SK-N-SH (cell line): ENCODE measurements at regions not wholly inside any gene's neighbourhood (a gene's known extent, or its start where the extent isn't known, plus 50 kb on each side); places are given as distances from the start of the nearest gene placed in this dataset.

Source experiments
- CTCF ChIA-PET: fragments of 300-600, 350-600 bp; formaldehyde crosslinking; extraction: SDS; loops from one replicate; lab custom pipeline; 2021; lab: Yijun Ruan, JAX
- POLR2A ChIA-PET: fragments of 350-600 bp; sonication (Branson Sonifier 250); formaldehyde crosslinking; extraction: SDS; loops from one replicate; lab custom pipeline; 2020; ENCODE audit warnings: antibody characterized with exemption, inconsistent platforms; lab: Yijun Ruan, JAX
- DNase-seq: peaks from one replicate; pipeline ENCODE4 v3.0.0; 2012
- H2AFZ ChIP-seq: fragments of 200-600 bp; sonication (generic); 2 replicates; pipeline ENCODE4 v1.8.1; 2016; ENCODE audit warnings: antibody characterized with exemption, mild to moderate bottlenecking, low read depth
- H3F3A ChIP-seq: fragments of 200-600 bp; sonication (generic); replicated peaks from 2 replicates; pipeline ENCODE3; 2016; ENCODE audit warnings: antibody characterized with exemption, mild to moderate bottlenecking; ENCODE audit not compliant: insufficient read depth
- H3K27ac ChIP-seq, 2 experiments: fragments of 200-500 bp in 1 of 2; fragments of 200-600 bp in 1 of 2; sonication (Bioruptor generic) in 1 of 2; sonication (generic), shearing (Covaris generic) in 1 of 2; 2 replicates each; pipeline versions ENCODE4 v1.5.1 to v1.6.1; 2014 to 2016; ENCODE audit warnings: low read depth in 2 of 2, inconsistent platforms in 1 of 2, low read length in 1 of 2, mild to moderate bottlenecking in 1 of 2, mixed read lengths in 1 of 2
- H3K27me3 ChIP-seq: fragments of 200-600 bp; sonication (generic), shearing (Covaris generic); 2 replicates; pipeline ENCODE4 v1.6.1; 2016; ENCODE audit warnings: mixed run types; ENCODE audit not compliant: insufficient read depth
- H3K36me3 ChIP-seq, 2 experiments: fragments of 200-500 bp in 1 of 2; fragments of 200-600 bp in 1 of 2; sonication (Bioruptor generic) in 1 of 2; sonication (generic) in 1 of 2; replicated peaks in 1 of 2; 2 replicates each; pipeline versions ENCODE3 to v1.5.1; 2014 to 2016; ENCODE audit warnings: low read length in 1 of 2, mild to moderate bottlenecking in 1 of 2; ENCODE audit not compliant: insufficient read depth in 2 of 2, control insufficient read depth in 1 of 2
- H3K4me1 ChIP-seq, 2 experiments: fragments of 200-500 bp in 1 of 2; fragments of 200-600 bp in 1 of 2; sonication (Bioruptor generic) in 1 of 2; sonication (generic), shearing (Covaris generic) in 1 of 2; 2 replicates each; pipeline versions ENCODE4 v1.5.1 to v1.6.1; 2014 to 2016; ENCODE audit warnings: low read depth in 1 of 2, low read length in 1 of 2, mixed run types in 1 of 2; ENCODE audit not compliant: insufficient read depth in 2 of 2, control insufficient read depth in 1 of 2
- H3K4me2 ChIP-seq: fragments of 200-600 bp; sonication (generic), shearing (Covaris generic); 2 replicates; pipeline ENCODE4 v1.6.1; 2017; ENCODE audit warnings: mixed run types
- H3K4me3 ChIP-seq, 2 experiments: fragments of 200-500 bp in 1 of 2; fragments of 200-600 bp in 1 of 2; sonication (Bioruptor generic) in 1 of 2; sonication (generic), shearing (Covaris generic) in 1 of 2; 2 replicates each; pipeline versions ENCODE4 v1.5.1 to v1.8.1; 2014 to 2016; ENCODE audit warnings: low read depth in 2 of 2, inconsistent platforms in 1 of 2, low read length in 1 of 2, mild to moderate bottlenecking in 1 of 2, mixed read lengths in 1 of 2, moderate library complexity in 1 of 2
- H3K79me2 ChIP-seq: fragments of 200-600 bp; sonication (generic); 2 replicates; pipeline ENCODE4 v1.8.1; 2017; ENCODE audit warnings: mild to moderate bottlenecking; ENCODE audit not compliant: insufficient read depth
- H3K9ac ChIP-seq: fragments of 200-600 bp; sonication (generic); 2 replicates; pipeline ENCODE4 v1.6.1; 2017; ENCODE audit warnings: mixed run types
- H3K9me2 ChIP-seq: fragments of 200-600 bp; sonication (generic); 2 replicates; pipeline ENCODE4 v1.6.1; 2017; ENCODE audit warnings: mixed run types
- H3K9me3 ChIP-seq: fragments of 200-600 bp; sonication (generic); 2 replicates; pipeline ENCODE4 v1.6.1; 2017; ENCODE audit warnings: mixed run types, mild to moderate bottlenecking, moderate library complexity
- H4K20me1 ChIP-seq: fragments of 200-600 bp; sonication (generic); 2 replicates; pipeline ENCODE4 v1.6.1; 2017; ENCODE audit warnings: mild to moderate bottlenecking, mixed run types; ENCODE audit not compliant: insufficient read depth
- CHD2 ChIP-seq: fragments of 150-350 bp; IDR thresholded peaks from 2 replicates; pipeline ENCODE4 v1.6.1; 2018; ENCODE audit warnings: low read length; ENCODE audit not compliant: partially characterized antibody
- ELF1 ChIP-seq: IDR thresholded peaks from 2 replicates; pipeline ENCODE4 v1.4.0; 2012
- EP300 ChIP-seq, 2 experiments: IDR thresholded peaks; 2 replicates each; pipeline versions ENCODE4 v1.4.0 to v1.6.1; 2012; ENCODE audit warnings: borderline replicate concordance in 1 of 2, low read depth in 1 of 2, low read length in 1 of 2
- EZH2phosphoT487 ChIP-seq: fragments of 200-600 bp; sonication (generic); IDR thresholded peaks from 2 replicates; pipeline ENCODE4 v1.6.1; 2017; ENCODE audit warnings: low read depth, mixed run types, mild to moderate bottlenecking, antibody characterized with exemption, moderate library complexity, borderline replicate concordance
- FOXJ3 ChIP-seq: sonication (generic); formaldehyde crosslinking; IDR thresholded peaks from 2 replicates; pipeline ENCODE4 v1.5.1; 2020; ENCODE audit warnings: mild to moderate bottlenecking, missing genetic modification reagents
- FOXM1 ChIP-seq: IDR thresholded peaks from 2 replicates; pipeline ENCODE4 v1.4.0; 2012; ENCODE audit warnings: low read depth, mild to moderate bottlenecking
- JUND ChIP-seq: IDR thresholded peaks from 2 replicates; pipeline ENCODE4 v1.4.0; 2012
- MEF2A ChIP-seq: IDR thresholded peaks from 2 replicates; pipeline ENCODE4 v1.4.0; 2012; ENCODE audit warnings: low read depth, borderline replicate concordance
- MXI1 ChIP-seq: IDR thresholded peaks from 2 replicates; pipeline ENCODE4 v1.6.1; 2012; ENCODE audit warnings: mild to moderate bottlenecking, low read depth, low read length, improper control_type of control experiment
- NFIC ChIP-seq: IDR thresholded peaks from 2 replicates; pipeline ENCODE4 v1.4.0; 2012; ENCODE audit warnings: borderline replicate concordance
- NRF1 ChIP-seq: IDR thresholded peaks from 2 replicates; pipeline ENCODE4 v1.6.1; 2012; ENCODE audit warnings: low read depth, mild to moderate bottlenecking, low read length
- POLR2AphosphoS5 ChIP-seq: IDR thresholded peaks from 2 replicates; pipeline ENCODE4 v1.6.1; 2012; ENCODE audit warnings: low read depth, low read length
- RAD21 ChIP-seq: IDR thresholded peaks from 2 replicates; pipeline ENCODE4 v1.6.1; 2012; ENCODE audit warnings: mild to moderate bottlenecking, low read length
- RCOR1 ChIP-seq: fragments of 150-350 bp; IDR thresholded peaks from 2 replicates; pipeline ENCODE4 v1.6.1; 2017; ENCODE audit warnings: antibody characterized with exemption, low read length
- RFX5 ChIP-seq: IDR thresholded peaks from 2 replicates; pipeline ENCODE4 v1.6.1; 2012; ENCODE audit warnings: mild to moderate bottlenecking, improper control_type of control experiment, low read length
- RXRA ChIP-seq: IDR thresholded peaks from 2 replicates; pipeline ENCODE4 v1.4.0; 2012; ENCODE audit warnings: low read depth, mild to moderate bottlenecking, borderline replicate concordance
- SMC3 ChIP-seq: IDR thresholded peaks from 2 replicates; pipeline ENCODE4 v1.6.1; 2012; ENCODE audit warnings: low read depth, low read length, improper control_type of control experiment
- TEAD4 ChIP-seq: IDR thresholded peaks from 2 replicates; pipeline ENCODE4 v1.4.0; 2012; ENCODE audit warnings: mild to moderate bottlenecking, borderline replicate concordance; ENCODE audit not compliant: insufficient read depth
- YY1 ChIP-seq: IDR thresholded peaks from 2 replicates; pipeline ENCODE4 v1.4.0; 2012; ENCODE audit warnings: low read depth, mild to moderate bottlenecking
- ZBTB33 ChIP-seq: IDR thresholded peaks from 2 replicates; pipeline ENCODE4 v1.4.0; 2012; ENCODE audit warnings: low read depth, borderline replicate concordance
- WGBS: methylation state at CpG from one replicate; pipeline ENCODE4 v1.1.6; 2017; ENCODE audit warnings: low lambda C conversion rate; 5-methylcytosine and 5-hydroxymethylcytosine counted together
- TF ChIP-seq, protein P1 (sequence below): IDR thresholded peaks from 2 replicates; pipeline ENCODE4 v1.4.0; 2012; ENCODE audit warnings: low read depth
- TF ChIP-seq, protein P2 (sequence below): fragments of 150-350 bp; IDR thresholded peaks from 2 replicates; pipeline ENCODE4 v1.6.1; 2016; ENCODE audit warnings: mild to moderate bottlenecking, low read depth, low read length
- TF ChIP-seq, protein P3 (sequence below): IDR thresholded peaks from 2 replicates; pipeline ENCODE4; 2012
- TF ChIP-seq, protein P4 (sequence below): fragments of 200-600 bp; sonication (generic); IDR thresholded peaks from 2 replicates; pipeline ENCODE4 v1.6.1; 2017; ENCODE audit warnings: antibody characterized with exemption, mild to moderate bottlenecking, moderate library complexity

GRCh38 chr1:91584309-91584708 is 83.7 kb downstream of the CDC7 start (continued):
- no peak for TF ChIP-seq NFIC
- no peak for TF ChIP-seq RCOR1
- TF ChIP-seq CHD2: no peak
- TF ChIP-seq, protein P1, sequence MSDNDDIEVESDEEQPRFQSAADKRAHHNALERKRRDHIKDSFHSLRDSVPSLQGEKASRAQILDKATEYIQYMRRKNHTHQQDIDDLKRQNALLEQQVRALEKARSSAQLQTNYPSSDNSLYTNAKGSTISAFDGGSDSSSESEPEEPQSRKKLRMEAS: no peak
- no peak for TF ChIP-seq SMC3
- TF ChIP-seq EP300 (IDR thresholded peaks at IDR 0.05; ENCODE audit: borderline replicate concordance in 1 of 2, low read depth in 1 of 2, low read length in 1 of 2): no peak
- no peak for TF ChIP-seq RAD21
- TF ChIP-seq FOXM1: no peak
- no peak for TF ChIP-seq RXRA

DNA sequence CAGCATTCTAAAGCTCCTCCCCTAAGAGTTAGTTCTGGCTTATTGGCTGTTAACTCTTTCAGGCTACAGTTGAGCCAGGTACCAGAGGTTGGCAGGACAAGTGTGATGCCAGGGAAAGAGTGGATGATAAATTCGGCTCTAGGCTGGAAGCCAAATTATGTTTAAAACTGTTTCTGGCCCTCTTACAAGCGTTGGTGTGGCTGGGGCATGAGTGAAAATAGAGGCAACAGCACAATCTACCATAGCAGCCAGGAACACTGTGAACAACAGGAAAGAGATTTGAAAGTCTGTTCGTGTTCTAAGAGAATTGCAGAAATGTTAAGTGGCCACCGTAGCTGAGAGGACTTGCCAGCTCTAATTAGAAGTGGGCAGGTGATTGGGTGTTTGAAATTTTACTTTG is 84.2 kb downstream of the CDC7 start:
- Histone ChIP-seq H3K79me2 (no peaks in the 10 kb centered on the region), H3K27me3 (no peaks in the 10 kb centered on the region; the same call in 1 of the 2 replicates), H3K9ac (no peak overlapping the region), H3K27ac (no peak overlapping the region), H3K9me2 (no peaks in the 10 kb centered on the region), H3K4me1 (peaks cover 0 to 2% of the 10 kb centered on the region in 2 experiments; a peak in 1 of 4 replicates), H3K36me3 (no peaks in the 10 kb centered on the region), H3F3A (no peaks in the 10 kb centered on the region), H4K20me1 (no peaks in the 10 kb centered on the region), H3K9me3 (no peaks in the 10 kb centered on the region), H2AFZ (no peak overlapping the region), H3K4me3 (no peak overlapping the region), H3K4me2 (no peak overlapping the region)
- ChIA-PET POLR2A (no interaction called here), CTCF (no interaction called here)
- 4% methylated on average over 4 of the region's 4 CpGs for WGBS
- no peak for DNase-seq
- TF ChIP-seq, protein P2, sequence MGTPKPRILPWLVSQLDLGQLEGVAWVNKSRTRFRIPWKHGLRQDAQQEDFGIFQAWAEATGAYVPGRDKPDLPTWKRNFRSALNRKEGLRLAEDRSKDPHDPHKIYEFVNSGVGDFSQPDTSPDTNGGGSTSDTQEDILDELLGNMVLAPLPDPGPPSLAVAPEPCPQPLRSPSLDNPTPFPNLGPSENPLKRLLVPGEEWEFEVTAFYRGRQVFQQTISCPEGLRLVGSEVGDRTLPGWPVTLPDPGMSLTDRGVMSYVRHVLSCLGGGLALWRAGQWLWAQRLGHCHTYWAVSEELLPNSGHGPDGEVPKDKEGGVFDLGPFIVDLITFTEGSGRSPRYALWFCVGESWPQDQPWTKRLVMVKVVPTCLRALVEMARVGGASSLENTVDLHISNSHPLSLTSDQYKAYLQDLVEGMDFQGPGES: no peak
- TF ChIP-seq MXI1 (no peak), ELF1 (no peak), EZH2phosphoT487 (no peak), RXRA (no peak), FOXJ3 (CRISPR knock-in tag) (no peak), MEF2A (no peak), NRF1 (no peak), YY1 (no peak), ZBTB33 (no peak), JUND (no peak), RFX5 (no peak), NFIC (no peak), TEAD4 (no peak), CHD2 (no peak), POLR2AphosphoS5 (no peak)
- TF ChIP-seq, protein P1: no peak
- TF ChIP-seq, protein P3, sequence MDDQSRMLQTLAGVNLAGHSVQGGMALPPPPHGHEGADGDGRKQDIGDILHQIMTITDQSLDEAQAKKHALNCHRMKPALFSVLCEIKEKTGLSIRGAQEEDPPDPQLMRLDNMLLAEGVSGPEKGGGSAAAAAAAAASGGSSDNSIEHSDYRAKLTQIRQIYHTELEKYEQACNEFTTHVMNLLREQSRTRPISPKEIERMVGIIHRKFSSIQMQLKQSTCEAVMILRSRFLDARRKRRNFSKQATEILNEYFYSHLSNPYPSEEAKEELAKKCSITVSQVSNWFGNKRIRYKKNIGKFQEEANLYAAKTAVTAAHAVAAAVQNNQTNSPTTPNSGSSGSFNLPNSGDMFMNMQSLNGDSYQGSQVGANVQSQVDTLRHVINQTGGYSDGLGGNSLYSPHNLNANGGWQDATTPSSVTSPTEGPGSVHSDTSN: no peak
- TF ChIP-seq, protein P4, sequence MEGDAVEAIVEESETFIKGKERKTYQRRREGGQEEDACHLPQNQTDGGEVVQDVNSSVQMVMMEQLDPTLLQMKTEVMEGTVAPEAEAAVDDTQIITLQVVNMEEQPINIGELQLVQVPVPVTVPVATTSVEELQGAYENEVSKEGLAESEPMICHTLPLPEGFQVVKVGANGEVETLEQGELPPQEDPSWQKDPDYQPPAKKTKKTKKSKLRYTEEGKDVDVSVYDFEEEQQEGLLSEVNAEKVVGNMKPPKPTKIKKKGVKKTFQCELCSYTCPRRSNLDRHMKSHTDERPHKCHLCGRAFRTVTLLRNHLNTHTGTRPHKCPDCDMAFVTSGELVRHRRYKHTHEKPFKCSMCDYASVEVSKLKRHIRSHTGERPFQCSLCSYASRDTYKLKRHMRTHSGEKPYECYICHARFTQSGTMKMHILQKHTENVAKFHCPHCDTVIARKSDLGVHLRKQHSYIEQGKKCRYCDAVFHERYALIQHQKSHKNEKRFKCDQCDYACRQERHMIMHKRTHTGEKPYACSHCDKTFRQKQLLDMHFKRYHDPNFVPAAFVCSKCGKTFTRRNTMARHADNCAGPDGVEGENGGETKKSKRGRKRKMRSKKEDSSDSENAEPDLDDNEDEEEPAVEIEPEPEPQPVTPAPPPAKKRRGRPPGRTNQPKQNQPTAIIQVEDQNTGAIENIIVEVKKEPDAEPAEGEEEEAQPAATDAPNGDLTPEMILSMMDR: no peak
